ENCODE measurements at regions not wholly inside any gene's neighbourhood (a gene's known extent, or its start where the extent isn't known, plus 50 kb on each side); places are given as distances from the start of the nearest gene placed in this dataset.

GRCh38 chr13:76527041-76527440, 359.2 kb downstream of the KCTD12 start:
- TF ChIP-seq FOXM1 (IDR thresholded peaks at IDR 0.05; ENCODE audit: borderline replicate concordance) (no peak), FOXK2 (IDR thresholded peaks at IDR 0.05) (no peak)

Data from HEK293T (cell line).